NCI-H748 (cell line): ENCODE measurements at regions not wholly inside any gene's neighbourhood (a gene's known extent, or its start where the extent isn't known, plus 50 kb on each side); places are given as distances from the start of the nearest gene placed in this dataset.
"Not testable (repeated sequence)": the region's sequence is repeated elsewhere in the genome, so short reads cannot be mapped to it uniquely, and the experiment has no call there.

Experiments used
- DNase-seq: peaks from one replicate; lab custom pipeline; 2025; ENCODE audit not compliant: unreplicated experiment; lab: John Stamatoyannopoulos, UW

- no peak for DNase-seq
Measured at GRCh38 chr12:94863321-94864035, 140.0 kb downstream of the NDUFA12 start.

- no peak for DNase-seq
Measured at GRCh38 chr12:94862421-94862820, 141.1 kb downstream of the NDUFA12 start.

GRCh38 chr12:94856324-94856723 lies 147.2 kb downstream of the NDUFA12 start:
- DNase-seq: no peak

GRCh38 chr12:94855853-94856252 lies 147.6 kb downstream of the NDUFA12 start:
- DNase-seq: no peak

- no peak for DNase-seq
Measured at GRCh38 chr12:94851396-94852028, 152.0 kb downstream of the NDUFA12 start.

GRCh38 chr12:94849411-94849976 lies 154.0 kb downstream of the NDUFA12 start:
- no peak for DNase-seq

- DNase-seq: no peak
Measured at GRCh38 chr12:94848966-94849365, 154.5 kb downstream of the NDUFA12 start.

GRCh38 chr12:94845110-94845509 lies 158.4 kb downstream of the NDUFA12 start:
- DNase-seq: no peak

- DNase-seq: no peak
Measured at GRCh38 chr12:94844452-94844851, 159.0 kb downstream of the NDUFA12 start.

- no peak for DNase-seq
Measured at GRCh38 chr12:94841904-94842610, 161.4 kb downstream of the NDUFA12 start.

GRCh38 chr12:94841177-94841576 lies 162.3 kb downstream of the NDUFA12 start:
- DNase-seq: peak; percentile 54

- DNase-seq: no peak
Measured at GRCh38 chr12:94839347-94839746, 164.2 kb downstream of the NDUFA12 start.

GRCh38 chr12:94836952-94837670 lies 166.4 kb downstream of the NDUFA12 start:
- not testable (repeated sequence) for DNase-seq

- no peak for DNase-seq
Measured at GRCh38 chr12:94834036-94834625, 169.4 kb downstream of the NDUFA12 start.

- DNase-seq: peak; percentile 45
Measured at GRCh38 chr12:94832780-94833681, 170.5 kb downstream of the NDUFA12 start.

GRCh38 chr12:94832105-94832504 lies 171.4 kb downstream of the NDUFA12 start:
- DNase-seq: no peak

- DNase-seq: no peak
Measured at GRCh38 chr12:94831081-94831751, 172.3 kb downstream of the NDUFA12 start.

GRCh38 chr12:94829552-94829951 lies 173.9 kb downstream of the NDUFA12 start:
- DNase-seq: no peak

- no peak for DNase-seq
Measured at GRCh38 chr12:94819011-94819410, 168.7 kb upstream of the TMCC3 start.
